ENCODE measurements at regions not wholly inside any gene's neighbourhood (a gene's known extent, or its start where the extent isn't known, plus 50 kb on each side); places are given as distances from the start of the nearest gene placed in this dataset.

DNA sequence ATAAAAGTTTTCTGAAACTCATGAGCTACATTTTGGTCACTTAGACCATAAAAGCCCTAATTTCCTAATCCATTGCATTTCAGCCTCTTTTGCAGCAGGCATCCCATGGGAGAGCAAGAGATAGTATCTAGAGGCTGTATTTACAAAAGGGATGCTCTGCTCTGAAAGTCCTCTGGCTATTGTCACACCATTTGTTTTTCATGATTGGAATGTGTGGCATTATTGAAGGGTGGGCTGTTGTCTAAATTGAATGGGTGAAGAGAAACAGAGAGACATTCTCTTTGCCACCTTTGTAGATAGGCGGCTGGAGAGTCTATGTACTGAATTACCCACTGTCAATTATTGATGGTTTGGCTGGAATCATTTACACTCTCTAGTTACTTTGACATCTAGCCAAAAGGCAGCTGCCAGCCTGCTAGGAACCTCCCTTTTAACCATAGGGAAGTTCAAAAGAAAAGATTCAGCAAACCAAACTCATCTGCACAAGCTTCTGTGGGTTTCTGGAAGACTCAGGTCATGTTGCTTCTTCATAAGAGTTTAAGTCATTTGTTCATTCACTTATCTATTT, 89.8 kb upstream of the RARB start:
- no peaks in the 10 kb centered on the region for H3K36me3 ChIP-seq
- DNase-seq (no peak), ATAC-seq (peak in 3 of 4 donors; percentile 43 to 70 (median 65))
- H3K27me3 ChIP-seq: no peaks in the 10 kb centered on the region
- H3K27ac ChIP-seq: no peak overlapping the region
- intact Hi-C loops (cut with DNase I): no loop called here
- TF ChIP-seq, protein P1, sequence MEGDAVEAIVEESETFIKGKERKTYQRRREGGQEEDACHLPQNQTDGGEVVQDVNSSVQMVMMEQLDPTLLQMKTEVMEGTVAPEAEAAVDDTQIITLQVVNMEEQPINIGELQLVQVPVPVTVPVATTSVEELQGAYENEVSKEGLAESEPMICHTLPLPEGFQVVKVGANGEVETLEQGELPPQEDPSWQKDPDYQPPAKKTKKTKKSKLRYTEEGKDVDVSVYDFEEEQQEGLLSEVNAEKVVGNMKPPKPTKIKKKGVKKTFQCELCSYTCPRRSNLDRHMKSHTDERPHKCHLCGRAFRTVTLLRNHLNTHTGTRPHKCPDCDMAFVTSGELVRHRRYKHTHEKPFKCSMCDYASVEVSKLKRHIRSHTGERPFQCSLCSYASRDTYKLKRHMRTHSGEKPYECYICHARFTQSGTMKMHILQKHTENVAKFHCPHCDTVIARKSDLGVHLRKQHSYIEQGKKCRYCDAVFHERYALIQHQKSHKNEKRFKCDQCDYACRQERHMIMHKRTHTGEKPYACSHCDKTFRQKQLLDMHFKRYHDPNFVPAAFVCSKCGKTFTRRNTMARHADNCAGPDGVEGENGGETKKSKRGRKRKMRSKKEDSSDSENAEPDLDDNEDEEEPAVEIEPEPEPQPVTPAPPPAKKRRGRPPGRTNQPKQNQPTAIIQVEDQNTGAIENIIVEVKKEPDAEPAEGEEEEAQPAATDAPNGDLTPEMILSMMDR (IDR thresholded peaks at IDR 0.05): no peak
- TF ChIP-seq POLR2A (IDR thresholded peaks at IDR 0.05): no peak
- 20% methylated on average over 1 of the region's 1 CpG for WGBS (ENCODE audit: insufficient coverage, low coverage, low lambda C conversion rate, missing lambda C conversion rate)
- no peaks in the 10 kb centered on the region for H3K9me3 ChIP-seq
- no peak overlapping the region for H3K4me3 ChIP-seq
- H3K4me1 ChIP-seq: no peaks in the 10 kb centered on the region

DNA sequence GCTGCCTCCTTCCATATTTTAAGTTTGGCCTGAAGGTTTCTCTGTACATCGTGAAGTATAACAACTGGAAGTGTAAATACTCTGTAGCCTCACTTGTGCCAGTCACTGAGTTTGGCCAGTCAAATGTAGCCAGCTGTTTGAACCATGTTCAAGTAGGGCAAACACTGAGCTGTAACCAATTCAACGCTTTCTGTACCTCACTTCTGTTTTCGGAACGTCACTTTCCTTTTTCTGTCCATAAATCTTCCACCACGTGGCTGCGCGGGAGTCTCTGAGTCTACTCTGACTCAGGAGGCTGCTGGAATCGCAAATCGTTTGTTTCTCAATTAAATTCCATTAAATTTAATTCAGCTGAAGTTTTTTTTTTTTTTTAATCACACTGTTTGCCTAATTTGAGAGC, 88.8 kb upstream of the RARB start:
- Histone ChIP-seq H3K27ac (no peak overlapping the region), H3K36me3 (no peaks in the 10 kb centered on the region), H3K27me3 (no peaks in the 10 kb centered on the region), H3K9me3 (no peaks in the 10 kb centered on the region), H3K4me1 (no peaks in the 10 kb centered on the region), H3K4me3 (no peak overlapping the region)
- intact Hi-C loops (cut with DNase I): no loop called here
- 66% methylated on average over 9 of the region's 9 CpGs for WGBS (ENCODE audit: insufficient coverage, low coverage, low lambda C conversion rate, missing lambda C conversion rate)
- TF ChIP-seq, protein P1 (IDR thresholded peaks at IDR 0.05): no peak
- TF ChIP-seq POLR2A (IDR thresholded peaks at IDR 0.05): no peak
- no peak for DNase-seq
- ATAC-seq: no peak

DNA sequence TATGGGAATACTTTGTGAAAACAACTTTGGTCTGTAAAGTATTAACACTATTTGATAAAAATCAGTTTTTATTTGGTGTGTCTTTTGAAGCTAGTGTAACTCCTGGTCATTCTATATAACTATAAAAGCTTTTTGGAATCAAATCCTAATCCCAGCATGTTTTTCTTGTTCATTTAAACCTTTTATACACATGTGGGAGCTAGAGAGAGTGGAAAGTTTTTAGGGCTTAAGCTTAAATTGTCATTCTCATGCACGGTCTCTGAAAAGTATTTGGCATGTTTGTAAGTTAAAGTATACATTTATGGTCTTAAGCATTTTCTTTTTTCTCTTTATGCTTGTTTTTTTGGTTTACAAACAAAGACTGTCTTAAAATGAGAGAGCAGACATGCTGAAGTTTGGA, 83.4 kb upstream of the RARB start:
- Histone ChIP-seq H3K4me3 (no peak overlapping the region), H3K4me1 (no peaks in the 10 kb centered on the region), H3K27me3 (no peaks in the 10 kb centered on the region), H3K36me3 (no peaks in the 10 kb centered on the region), H3K9me3 (no peaks in the 10 kb centered on the region), H3K27ac (no peak overlapping the region)
- no peak for TF ChIP-seq POLR2A (IDR thresholded peaks at IDR 0.05)
- TF ChIP-seq, protein P1 (IDR thresholded peaks at IDR 0.05): no peak
- DNase-seq (no peak), ATAC-seq (no peak)
- intact Hi-C loops (cut with DNase I): no loop called here
- 58% methylated on average over 1 of the region's 1 CpG for WGBS (ENCODE audit: insufficient coverage, low coverage, low lambda C conversion rate, missing lambda C conversion rate)

DNA sequence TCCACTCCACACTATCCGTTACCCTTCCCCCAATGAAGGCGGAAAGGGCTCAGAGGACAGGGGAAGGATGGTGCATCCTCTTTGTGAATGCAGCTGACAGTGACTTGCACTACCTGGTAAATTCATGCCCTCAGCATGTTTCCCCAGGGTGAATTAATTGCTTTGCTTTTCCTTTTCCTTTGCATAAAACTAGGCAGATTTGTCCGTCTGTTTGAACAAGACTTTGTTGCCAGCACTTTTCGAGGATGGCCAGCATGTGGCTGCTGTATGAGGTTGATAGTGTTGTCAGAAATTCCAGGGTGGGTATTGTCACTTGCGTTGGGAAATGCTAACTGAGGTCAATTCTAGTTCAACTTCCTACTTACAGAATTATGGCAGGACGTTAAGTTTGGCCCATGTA, 79.0 kb upstream of the RARB start:
- TF ChIP-seq POLR2A (IDR thresholded peaks at IDR 0.05): no peak
- TF ChIP-seq, protein P1 (IDR thresholded peaks at IDR 0.05): no peak
- DNase-seq (no peak), ATAC-seq (peak; percentile 55 to 67 (median 59))
- Histone ChIP-seq H3K4me3 (no peak overlapping the region), H3K36me3 (no peaks in the 10 kb centered on the region), H3K27ac (no peak overlapping the region), H3K27me3 (no peaks in the 10 kb centered on the region), H3K4me1 (no peaks in the 10 kb centered on the region), H3K9me3 (no peaks in the 10 kb centered on the region)
- WGBS (ENCODE audit: insufficient coverage, low coverage, low lambda C conversion rate, missing lambda C conversion rate): 37% methylated on average over 6 of the region's 6 CpGs
- intact Hi-C loops (cut with DNase I): no loop called here

Measured in right lobe of liver (tissue), 6 donors.